A673 (cell line): ENCODE measurements at regions not wholly inside any gene's neighbourhood (a gene's known extent, or its start where the extent isn't known, plus 50 kb on each side); places are given as distances from the start of the nearest gene placed in this dataset.

Experiments
- BruUV-seq: library from RNA; stranded (reverse); fragments of 400-500 nt; replicated peaks from 2 replicates; lab custom pipeline; 2021; lab: Mats Ljungman, UMichigan
- CTCF ChIA-PET: fragments of 300-600 bp; sonication (Branson Sonifier 250); formaldehyde crosslinking; loops from one replicate; lab custom pipeline; 2022; ENCODE audit warnings: antibody characterized with exemption; lab: Charles Lee
- POLR2A ChIA-PET: fragments of 300-600 bp; sonication (Branson Sonifier 250); formaldehyde crosslinking; loops from one replicate; lab custom pipeline; 2022; ENCODE audit warnings: antibody characterized with exemption; ENCODE audit not compliant: low non-redundant PET; lab: Charles Lee
- DNase-seq: peaks from one replicate; pipeline ENCODE4 v3.0.0-alpha.2; 2015; ENCODE audit warnings: low spot score
- H3K27ac ChIP-seq: fragments of 200-600 bp; sonication (generic); 2 replicates; pipeline ENCODE4 v1.5.1; 2016; ENCODE audit warnings: mixed run types, low read depth, mild to moderate bottlenecking, mixed read lengths, antibody characterized with exemption, low read length; ENCODE audit not compliant: poor library complexity, severe bottlenecking
- H3K27me3 ChIP-seq: fragments of 200-600 bp; sonication (generic); replicated peaks from 2 replicates; pipeline ENCODE4 v1.6.1; 2017; ENCODE audit warnings: mixed run types, low read depth, mild to moderate bottlenecking, mixed read lengths, antibody characterized with exemption, low read length; ENCODE audit not compliant: insufficient read depth, poor library complexity
- H3K36me3 ChIP-seq: fragments of 200-600 bp; sonication (generic); 2 replicates; pipeline ENCODE4 v1.6.1; 2016; ENCODE audit warnings: mixed run types, mild to moderate bottlenecking, mixed read lengths, antibody characterized with exemption, low read length; ENCODE audit not compliant: insufficient read depth, poor library complexity, severe bottlenecking
- H3K4me1 ChIP-seq: fragments of 200-600 bp; sonication (generic); 2 replicates; pipeline ENCODE4 v1.6.1; 2017; ENCODE audit warnings: mixed run types, mild to moderate bottlenecking, mixed read lengths, antibody characterized with exemption, low read length; ENCODE audit not compliant: insufficient read depth, poor library complexity, severe bottlenecking
- H3K4me3 ChIP-seq: fragments of 200-600 bp; sonication (generic); 2 replicates; pipeline ENCODE4 v1.5.1; 2016; ENCODE audit warnings: low read depth, mixed run types, mild to moderate bottlenecking, mixed read lengths, low read length; ENCODE audit not compliant: poor library complexity, severe bottlenecking
- H3K9me3 ChIP-seq: fragments of 200-600 bp; sonication (generic); 2 replicates; pipeline ENCODE4 v1.6.1; 2016; ENCODE audit warnings: mixed run types, low read depth, mild to moderate bottlenecking, mixed read lengths, antibody characterized with exemption, low read length; ENCODE audit not compliant: poor library complexity, severe bottlenecking
- CTCF ChIP-seq: fragments of 300-800, 200-600 bp; sonication (generic); conservative IDR thresholded peaks from 2 replicates; pipeline ENCODE4 v1.5.1; 2017; ENCODE audit warnings: low read depth, mild to moderate bottlenecking, antibody characterized with exemption, low read length, moderate library complexity, mixed read lengths
- EZH2 ChIP-seq: fragments of 200-600 bp; sonication (generic); IDR thresholded peaks from 2 replicates; pipeline ENCODE4 v1.6.1; 2017; ENCODE audit warnings: borderline replicate concordance, low read depth, mild to moderate bottlenecking, mixed read lengths, antibody characterized with exemption, low read length; ENCODE audit not compliant: poor library complexity, severe bottlenecking
- intact Hi-C: fragments of 100-400 bp; cut with micrococcal nuclease; formaldehyde crosslinking; loops from one replicate; pipeline ENCODE4 v1.10.0; 2022; ENCODE audit not compliant: unreplicated experiment

- Histone ChIP-seq H3K4me1 (no peaks in the 10 kb centered on the region), H3K27ac (no peak overlapping the region), H3K36me3 (no peaks in the 10 kb centered on the region), H3K9me3 (no peaks in the 10 kb centered on the region), H3K27me3 (peaks cover 84% of the 10 kb centered on the region), H3K4me3 (no peak overlapping the region)
- DNase-seq = no peak
- no TSS peak for BruUV-seq
- intact Hi-C loops = no loop called here
- ChIA-PET POLR2A (interaction anchor here (0.5 kb wide), 1 partner anchor 21 kb away, joined by 3 read pairs; no protein-coding TSS in a partner anchor), CTCF (no interaction called here)
- TF ChIP-seq EZH2 (no peak), CTCF (no peak)
These were observed 264.0 kb downstream of the ENGASE start for GRCh38 chr17:79338604-79339003.

GRCh38 chr17:79338152-79338551, 263.5 kb downstream of the ENGASE start:
- Histone ChIP-seq H3K36me3 (no peaks in the 10 kb centered on the region), H3K27ac (no peak overlapping the region), H3K4me3 (no peak overlapping the region), H3K9me3 (no peaks in the 10 kb centered on the region), H3K4me1 (no peaks in the 10 kb centered on the region), H3K27me3 (peaks cover 84% of the 10 kb centered on the region)
- TF ChIP-seq CTCF (no peak), EZH2 (no peak)
- CTCF ChIA-PET = no interaction called here
- DNase-seq = no peak
- POLR2A ChIA-PET = no interaction called here
- BruUV-seq = no TSS peak
- intact Hi-C loops = no loop called here

GRCh38 chr17:79337053-79337452, 262.4 kb downstream of the ENGASE start:
- ChIA-PET POLR2A (no interaction called here), CTCF (no interaction called here)
- H3K4me1 ChIP-seq = no peaks in the 10 kb centered on the region
- H3K36me3 ChIP-seq = no peaks in the 10 kb centered on the region
- TF ChIP-seq CTCF (no peak), EZH2 (no peak)
- no peaks in the 10 kb centered on the region for H3K9me3 ChIP-seq
- DNase-seq = no peak
- BruUV-seq = no TSS peak
- peaks cover 84% of the 10 kb centered on the region for H3K27me3 ChIP-seq
- H3K27ac ChIP-seq = no peak overlapping the region
- H3K4me3 ChIP-seq = no peak overlapping the region
- intact Hi-C loops = no loop called here
